Fibroblast of skin of left quadriceps (primary cell): ENCODE measurements at regions not wholly inside any gene's neighbourhood (a gene's known extent, or its start where the extent isn't known, plus 50 kb on each side); places are given as distances from the start of the nearest gene placed in this dataset.

ENCODE experiments used
- DNase-seq, 2 experiments: peaks; one replicate each; pipeline ENCODE4 v3.0.0-alpha.2; 2013; ENCODE audit warnings: low read depth in 2 of 2

DNA sequence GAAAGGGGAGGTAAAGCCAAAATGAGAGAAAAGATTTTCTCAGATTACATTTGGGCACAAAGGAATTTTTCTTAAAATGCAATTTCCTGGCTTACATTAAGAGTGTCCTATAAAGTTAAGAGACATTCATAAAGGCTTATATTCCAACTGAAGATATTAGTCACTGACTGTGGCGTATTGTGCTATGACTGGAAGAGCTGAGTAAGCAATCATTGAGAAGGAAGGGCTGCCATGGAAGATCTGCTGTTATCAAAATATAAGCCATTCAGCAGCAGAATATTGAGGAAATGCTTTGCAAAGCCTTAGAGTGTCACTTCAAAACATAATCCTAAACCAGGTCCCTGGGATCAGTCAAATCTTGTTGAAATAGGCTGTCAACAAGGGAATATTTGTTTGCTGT, 593.9 kb downstream of the TUSC7 start:
- no peak for DNase-seq

DNA sequence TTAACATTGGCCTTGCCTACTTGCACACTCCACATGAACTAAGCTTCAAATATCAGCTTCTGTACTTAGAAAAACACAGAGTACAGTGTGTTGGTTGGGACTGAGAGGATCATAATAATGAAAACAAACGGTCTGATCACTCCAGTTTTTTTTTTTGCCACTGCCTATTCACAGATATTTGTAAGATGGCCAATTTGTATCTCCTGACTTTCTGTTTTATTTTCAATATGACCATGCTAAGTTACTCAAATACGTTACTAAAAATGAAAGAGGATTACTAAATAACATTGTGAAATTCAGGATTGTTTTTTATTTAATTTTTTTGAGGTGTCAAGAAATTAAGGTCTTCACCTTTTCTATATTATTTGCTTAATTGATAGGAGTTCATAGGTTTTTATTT, 595.1 kb downstream of the TUSC7 start:
- no peak for DNase-seq

DNA sequence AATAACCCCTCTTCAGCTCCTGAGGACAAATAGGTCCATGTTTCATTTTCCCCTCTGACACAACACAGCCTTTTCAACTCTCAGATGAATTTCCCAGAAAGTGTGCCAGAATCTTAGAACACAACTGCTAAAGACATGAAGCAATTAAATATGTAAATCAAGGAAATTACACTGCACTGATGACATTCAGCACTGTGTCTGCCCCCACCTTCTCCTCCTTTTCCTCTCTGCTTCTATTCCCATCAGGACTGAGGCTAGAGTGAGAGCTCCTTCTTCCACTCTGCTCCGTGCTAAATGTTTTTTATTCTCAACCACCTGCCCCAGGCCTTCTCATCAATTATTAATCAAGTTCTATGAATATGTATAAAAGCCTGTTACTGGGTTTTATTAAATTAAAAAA, 596.1 kb downstream of the TUSC7 start:
- no peak for DNase-seq

DNA sequence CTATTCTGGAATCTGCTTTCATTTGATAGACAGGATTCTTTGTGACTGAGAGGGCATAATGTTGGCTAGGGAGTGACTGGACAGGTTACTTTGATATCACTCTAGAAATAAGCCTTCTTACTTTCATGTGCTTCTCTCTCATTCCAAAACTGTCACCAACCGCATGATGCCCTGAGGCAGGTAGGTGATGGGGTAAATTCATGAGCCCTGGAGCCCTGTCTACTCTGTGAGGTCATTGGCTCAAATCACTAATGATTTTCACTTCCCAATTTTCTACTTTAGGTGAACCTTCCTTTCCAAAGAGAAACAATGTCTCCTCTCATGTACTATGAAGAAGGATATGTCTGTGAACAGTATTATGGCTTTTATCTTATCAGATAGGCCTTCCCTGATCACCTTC, 596.7 kb downstream of the TUSC7 start:
- no peak for DNase-seq

DNA sequence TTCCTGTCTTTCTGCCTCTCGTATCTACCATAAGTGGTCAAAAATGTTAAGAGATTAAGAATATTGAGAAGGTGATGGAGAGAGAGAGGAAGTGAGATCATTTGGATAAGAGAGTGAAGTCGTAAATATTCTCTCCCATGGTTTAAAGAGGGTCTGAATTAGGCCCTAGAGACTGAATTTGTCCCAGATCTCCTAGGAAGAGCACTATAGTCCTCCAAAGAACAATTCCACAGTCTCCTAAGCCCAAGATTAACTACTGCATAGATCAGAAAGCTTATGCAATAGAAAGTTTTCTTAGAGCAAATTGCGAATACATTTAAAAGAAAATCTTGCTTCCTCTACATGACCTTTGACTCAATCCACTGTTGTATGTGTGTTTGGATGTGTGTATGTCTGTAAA, 598.8 kb downstream of the TUSC7 start:
- DNase-seq, result no peak

DNA sequence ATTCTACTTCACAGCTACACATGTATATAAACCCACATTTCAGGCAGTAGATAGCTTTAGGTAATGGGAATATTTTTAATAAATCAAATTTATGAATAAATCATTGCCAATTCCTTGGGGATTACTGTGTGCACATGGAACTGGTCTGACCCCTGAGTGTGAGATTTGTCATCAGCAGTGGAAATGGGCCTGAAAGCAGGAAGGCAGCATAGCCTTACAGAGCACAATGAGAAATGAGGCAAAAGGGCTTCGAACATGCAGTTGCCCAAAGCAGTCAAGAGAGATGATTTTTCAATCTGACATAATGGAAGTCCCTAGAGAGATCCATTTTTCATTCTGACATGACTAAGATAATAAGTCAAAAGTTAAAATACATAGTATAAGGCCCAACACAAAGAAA, 599.2 kb downstream of the TUSC7 start:
- DNase-seq, result no peak

DNA sequence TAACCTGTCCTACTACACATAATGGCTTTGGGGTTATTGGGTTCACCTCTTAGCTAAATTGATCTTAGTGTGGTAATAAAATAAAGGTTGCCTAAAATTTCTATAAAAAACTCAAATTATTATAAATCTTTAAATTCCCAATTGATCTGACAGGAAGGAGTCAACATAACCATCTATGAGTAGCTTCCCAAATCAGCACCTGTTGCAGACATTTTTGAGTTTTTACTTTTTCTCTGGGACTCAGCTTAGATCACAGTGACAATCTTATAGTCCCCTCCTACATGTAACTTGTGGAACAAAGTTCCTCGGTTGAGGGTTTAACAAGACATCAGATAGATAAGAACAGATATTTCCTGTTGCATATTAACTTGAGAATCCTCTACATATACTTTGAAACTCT, 601.0 kb downstream of the TUSC7 start:
- DNase-seq, result no peak

DNA sequence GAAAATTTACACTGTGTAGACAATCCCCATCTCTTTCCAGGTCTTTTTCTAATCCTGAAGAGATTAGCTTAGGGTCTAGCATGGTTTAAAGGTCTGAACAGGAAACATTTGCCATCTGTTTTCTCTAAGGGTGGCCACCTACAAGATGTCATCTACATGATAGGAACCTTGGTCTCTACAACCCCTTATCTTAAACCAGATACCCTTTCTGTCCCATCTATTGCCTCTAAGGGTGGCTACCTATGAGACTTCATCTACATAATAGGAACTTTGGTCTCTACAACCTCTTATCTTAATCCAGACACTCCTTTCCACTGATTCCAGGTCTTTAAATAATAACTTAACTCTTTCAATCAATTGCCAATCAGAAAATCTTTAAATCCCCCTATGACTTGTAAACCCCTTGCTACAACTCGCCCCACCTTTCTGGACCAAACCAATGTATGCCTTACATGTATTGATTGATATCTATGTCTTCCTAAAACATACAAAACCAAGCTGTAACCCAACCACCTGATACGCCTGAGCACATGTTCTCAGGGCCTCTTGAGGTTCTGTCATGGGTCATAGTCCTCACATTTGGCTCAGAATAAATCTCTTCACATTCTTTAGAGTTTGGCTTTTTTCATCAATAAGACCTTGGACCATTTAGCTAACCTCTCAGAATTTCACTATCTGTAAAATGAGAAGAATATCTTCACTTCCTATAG, 605.0 kb downstream of the TUSC7 start:
- DNase-seq, result no peak

DNA sequence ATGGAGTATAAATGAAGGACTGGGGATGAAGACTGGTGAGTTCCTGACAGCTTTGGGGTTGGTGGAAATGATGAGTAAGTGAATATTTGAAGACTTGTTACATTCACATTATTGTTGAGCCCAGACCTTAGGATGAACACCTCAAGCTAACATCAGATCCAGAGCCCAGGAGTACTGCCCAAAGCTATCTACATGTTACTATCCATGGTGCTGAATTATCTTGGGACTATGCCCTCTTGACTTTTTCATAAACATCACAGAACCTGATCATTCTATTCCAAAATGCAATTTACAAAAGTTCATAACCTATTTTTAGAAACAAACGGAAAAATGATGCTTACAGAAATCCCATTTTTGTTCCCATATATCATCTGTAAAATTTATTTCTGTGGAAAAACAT, 613.3 kb downstream of the TUSC7 start:
- DNase-seq, result peak in 1 of 2 experiments; percentile 4

DNA sequence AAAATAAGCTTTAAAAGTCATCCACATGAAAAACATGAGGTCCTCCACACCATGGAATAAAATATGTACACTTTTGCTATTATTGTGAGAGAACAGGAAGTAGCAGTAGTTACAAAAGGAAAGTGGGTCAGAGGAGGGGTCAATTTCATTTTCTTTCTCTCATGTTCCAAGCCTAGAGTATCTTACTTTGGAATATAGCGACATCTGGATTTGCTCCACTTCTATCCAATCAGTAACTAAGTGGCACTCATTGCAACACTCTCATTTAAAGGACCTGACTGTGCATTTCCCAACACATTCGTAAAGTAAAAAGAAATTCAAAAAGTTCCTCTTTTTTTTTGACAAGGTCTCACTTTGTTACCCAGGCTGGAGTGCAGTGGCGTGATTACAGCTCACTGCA, 637.3 kb downstream of the TUSC7 start:
- no peak for DNase-seq

DNA sequence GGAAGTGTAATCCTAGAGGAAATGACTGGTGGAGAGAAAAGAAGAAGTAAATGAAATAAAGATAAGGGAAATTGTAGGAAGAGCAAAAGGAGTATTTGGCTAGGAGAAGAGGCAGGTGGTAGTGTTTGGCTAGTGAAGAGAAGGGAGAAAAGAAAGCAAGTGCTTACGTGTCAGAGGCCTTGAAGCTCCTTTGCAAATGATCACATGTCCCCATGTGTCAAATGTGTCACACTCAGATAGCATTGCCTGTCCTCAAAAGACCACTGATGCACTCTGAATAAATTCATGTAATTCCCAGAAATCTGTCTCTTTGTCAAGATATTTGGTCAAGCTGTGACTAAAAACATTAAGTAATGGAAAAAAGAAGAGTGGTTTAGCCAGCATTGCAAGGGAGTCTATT, 639.3 kb downstream of the TUSC7 start:
- no peak for DNase-seq

DNA sequence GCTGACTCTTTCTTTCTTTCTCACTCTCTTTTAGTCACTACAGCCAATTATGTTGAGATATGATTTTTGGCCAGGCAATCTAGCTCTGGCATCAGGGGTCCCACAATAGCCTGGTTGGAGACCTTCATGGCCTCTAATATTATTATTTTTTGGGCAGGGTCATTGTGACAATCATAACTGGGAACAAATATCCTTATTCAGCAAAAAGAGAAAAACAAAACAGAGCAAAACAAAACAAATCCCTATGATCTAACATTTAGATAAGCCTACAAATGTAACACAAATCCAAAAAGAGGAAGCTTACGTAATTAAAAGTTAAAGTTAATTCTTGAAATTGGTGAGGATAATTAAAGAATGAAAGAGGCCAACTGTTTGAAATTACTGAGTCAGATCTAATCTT, 640.0 kb downstream of the TUSC7 start:
- no peak for DNase-seq

DNA sequence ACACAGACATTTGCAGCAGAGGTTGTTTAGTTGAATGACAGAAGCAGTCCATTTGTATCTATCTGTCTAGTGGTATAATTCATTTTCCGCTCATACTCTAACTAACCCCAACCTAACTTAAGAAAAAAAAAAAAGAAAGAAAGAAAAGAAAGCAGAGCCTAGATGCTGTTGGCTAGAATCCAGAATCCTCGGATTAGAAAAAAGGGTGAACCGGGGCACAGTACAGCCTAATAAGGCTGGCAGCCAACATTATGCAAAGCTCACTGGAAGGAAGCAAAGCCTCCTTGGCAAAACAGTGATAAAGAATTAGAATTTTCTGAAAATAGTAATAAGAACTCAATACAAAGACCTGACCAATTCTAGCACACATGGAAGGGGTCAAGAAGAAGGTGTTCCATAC, 640.8 kb downstream of the TUSC7 start:
- no peak for DNase-seq

DNA sequence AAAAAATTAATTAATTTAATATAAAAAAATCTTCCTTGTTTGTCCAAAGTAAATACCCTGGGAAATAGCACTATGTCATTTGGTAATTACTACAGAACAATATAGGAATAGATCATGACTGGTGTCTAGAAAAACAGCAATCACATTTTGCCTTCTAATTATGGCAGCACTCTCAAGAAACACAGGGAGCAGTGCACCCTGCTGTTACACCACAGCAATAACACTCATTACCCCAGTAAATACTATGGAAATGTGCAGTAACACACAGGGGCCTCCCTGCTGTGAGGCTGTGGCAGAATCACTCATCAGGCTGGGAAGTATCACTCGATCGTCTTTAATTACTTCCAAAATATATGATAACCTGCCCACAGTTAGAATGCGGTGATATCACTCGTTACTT, 646.0 kb downstream of the TUSC7 start:
- DNase-seq, result peak in 1 of 2 experiments; percentile 8

DNA sequence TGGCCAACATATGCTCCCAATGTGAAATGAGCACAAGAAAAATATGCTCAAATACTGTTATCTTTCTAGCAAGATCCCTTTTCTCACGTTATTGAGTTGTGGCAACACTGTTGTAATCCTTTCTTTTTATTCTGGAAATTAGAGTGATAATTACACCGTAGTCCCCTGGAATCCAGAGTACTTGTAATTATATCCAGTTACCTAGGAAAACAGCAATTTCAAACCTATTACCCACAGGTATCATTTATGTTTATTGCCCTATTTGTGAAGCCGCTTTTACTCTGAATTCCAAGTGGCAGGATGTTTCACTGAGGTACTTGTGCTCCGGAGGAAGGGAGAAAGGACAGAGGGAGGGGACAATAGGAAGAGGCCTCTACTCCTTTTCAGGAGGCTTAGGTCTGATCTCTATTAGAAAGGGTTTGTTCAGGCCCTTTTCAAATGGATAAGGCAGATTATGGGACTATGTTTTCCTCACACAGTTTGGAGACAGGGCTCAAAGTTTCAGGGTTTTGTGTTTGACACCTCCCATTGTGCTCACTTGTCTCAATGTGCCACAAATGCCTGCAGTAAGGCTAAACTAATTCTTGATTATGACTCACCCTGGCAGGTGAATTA, 646.6 kb downstream of the TUSC7 start:
- no peak for DNase-seq

DNA sequence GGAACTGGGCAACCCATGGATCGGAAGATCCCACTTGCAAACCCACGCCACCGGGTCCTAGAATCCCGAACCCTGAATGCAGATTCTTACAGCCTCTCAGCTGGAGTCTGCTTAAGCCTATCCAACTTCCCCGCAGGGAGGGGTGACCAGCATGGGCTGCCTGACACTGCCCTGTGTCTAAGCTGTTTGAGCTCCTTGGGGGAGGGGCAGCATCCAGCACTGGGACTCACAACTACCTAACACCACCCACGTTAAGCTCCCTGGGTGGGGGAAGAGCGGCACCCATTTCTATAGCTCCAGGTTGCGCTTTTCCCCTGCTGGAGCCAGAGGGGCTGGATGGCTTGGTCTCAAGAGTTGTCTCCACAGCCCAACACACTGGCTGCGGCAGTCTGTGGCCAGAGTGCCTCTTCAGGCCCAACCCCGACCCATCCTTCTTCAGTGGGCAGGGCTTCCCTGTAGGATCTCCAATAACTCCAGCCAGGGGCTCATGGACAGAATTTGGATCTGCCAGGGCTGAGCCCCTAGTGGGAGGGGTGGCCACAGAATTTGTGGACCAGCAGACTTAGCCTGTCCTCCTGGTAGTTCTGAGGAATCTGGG, 649.2 kb downstream of the TUSC7 start:
- DNase-seq, result no peak

DNA sequence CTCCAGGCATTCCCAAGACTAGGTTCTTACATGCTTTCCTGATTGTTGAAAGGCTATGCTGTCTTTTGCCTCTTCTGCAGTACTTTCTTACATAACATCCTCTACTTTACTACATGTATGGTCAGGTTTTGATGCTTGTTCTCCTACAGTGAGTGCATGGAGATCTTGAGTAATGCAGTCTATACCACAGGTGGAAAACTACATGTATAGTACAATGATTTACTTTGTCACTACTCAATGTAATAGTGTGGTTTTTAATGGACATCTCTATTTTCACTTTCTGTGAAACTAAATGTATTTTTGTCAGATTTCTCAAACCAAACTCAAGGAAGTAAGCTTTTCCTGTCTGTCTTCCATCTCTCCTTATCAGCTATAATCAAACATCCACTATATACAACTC, 657.0 kb downstream of the TUSC7 start:
- no peak for DNase-seq

DNA sequence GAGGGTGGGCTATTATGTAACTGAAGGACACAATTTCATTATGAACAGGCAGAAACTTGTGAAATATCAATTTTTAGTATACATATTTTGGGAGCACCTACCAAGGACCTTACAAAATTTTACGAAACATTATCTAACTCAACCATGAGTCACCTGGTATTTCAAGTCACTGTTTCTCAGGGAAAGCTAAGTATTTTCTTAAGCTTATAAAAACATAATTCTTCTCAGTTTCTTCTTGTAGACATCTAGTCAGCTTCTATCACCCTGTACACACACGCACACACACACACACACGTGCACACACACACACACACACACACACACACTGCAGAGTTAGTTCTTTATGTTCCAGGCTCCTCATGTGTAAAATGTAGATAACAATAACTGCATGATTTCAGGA, 658.3 kb downstream of the TUSC7 start:
- DNase-seq, result no peak

DNA sequence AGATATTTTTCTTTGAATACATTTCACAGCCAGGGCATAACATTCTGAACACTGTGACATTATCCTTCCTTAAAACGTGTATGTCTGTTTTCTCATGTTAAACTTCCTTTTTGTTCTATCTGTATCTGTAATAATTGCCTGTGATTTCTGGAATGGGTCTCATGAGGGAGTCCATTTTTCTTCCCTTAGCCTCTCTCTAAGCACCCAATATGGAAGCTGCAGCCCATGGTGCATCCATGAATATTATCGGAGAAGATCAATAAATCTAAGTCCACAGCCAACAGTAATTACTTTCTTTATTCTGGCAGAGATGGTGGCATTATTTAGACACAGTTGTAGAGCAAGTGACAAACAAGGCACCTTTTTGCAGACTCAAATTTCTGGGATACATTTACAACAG, 671.1 kb downstream of the TUSC7 start:
- no peak for DNase-seq

DNA sequence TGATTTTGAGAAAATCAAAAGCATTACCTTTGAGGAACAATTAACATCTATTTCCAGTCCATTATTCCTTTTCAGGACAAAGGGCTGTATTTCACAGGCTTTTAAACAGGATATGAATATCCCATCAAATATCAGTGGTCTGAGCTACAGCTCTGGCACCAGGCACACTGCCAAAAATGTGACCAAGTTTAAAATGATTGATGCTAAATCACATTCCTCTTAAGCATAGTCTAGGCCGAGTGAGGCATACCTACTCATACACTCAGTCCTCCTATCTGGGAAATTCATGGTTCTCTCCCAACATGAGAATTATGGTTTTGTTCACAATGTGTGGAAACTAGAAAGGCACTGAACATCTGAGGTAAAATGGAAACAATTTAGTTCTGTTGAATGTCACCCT, 683.5 kb downstream of the TUSC7 start:
- DNase-seq, result no peak

DNA sequence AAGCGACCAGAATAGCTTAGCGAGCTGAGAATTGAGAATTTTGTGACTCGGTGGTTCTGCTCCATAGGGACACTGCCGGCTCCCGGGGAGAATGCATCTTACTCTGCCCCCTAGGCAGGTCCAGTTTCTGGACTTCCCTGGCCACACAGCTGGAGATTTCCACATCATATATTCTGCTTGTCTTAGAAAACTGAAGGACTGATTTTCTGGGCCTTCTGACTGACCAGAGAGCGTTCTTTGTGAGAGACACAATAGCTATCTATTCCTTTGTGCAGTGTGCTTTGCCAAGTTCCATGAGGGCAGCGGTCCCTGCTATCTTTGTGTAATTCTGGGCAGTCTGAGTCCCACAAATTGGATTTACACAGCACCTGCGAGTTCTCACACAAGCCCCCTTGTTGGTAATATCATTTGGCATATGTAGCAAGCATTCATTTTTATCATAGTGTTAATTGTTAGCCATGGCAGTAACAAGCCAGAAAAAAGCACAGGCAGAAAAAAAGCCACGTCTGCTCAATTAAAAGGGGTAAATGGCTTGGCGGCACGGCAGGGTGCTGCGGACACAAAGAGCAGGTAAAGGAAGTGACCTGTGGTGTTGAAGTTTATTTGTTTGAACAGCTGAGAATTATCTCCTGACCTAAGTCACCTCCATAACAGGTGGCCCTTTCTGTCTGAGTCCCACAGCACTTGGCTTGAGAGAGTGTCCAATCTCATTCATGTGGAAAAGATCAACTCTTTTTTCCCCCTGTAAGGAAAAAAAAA, 688.7 kb downstream of the TUSC7 start:
- DNase-seq, result no peak

DNA sequence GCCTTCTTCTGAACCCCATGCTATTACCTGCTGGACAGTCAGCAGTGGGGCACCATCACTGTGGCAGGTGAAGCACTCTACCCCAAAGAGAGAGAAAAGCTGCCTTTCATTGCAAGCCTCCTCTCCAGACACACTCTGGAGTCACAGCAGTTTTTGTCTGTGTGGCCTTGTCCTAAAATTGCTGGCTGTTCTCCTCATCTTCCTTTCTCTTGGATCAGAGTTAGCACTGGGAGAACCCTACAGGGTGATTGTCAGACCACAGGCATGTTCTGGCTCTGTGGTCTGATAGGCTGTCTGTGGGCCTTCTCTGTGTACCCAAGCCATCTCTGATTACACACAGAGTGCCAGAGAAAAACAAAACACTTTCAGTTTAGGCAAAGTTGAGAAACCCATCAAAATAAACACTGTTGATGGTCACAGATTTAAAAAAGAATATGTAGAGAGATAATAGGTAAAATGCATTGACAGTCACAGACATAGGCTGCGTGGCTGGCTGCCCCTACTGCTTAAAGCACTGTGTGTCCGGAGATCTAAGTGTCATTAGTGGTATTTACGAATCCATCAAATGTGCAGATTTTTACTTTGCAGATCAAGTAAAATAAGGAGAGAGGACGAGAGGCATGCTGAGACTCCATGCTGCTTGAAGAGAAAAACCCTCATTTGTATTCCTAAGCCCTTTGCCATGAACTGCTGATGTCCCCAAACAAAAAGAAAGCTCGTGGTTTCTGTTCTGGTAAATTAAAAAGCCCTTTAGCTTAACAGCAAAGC, 689.9 kb downstream of the TUSC7 start:
- peak in 1 of 2 experiments; percentile 13 for DNase-seq
